Activated naive CD4-positive, alpha-beta T cell treated with anti-CD3 and anti-CD28 coated beads, Interleukin-2, amount 50 U/mL, for 24 hours (primary cell): ENCODE measurements at regions not wholly inside any gene's neighbourhood (a gene's known extent, or its start where the extent isn't known, plus 50 kb on each side); places are given as distances from the start of the nearest gene placed in this dataset.

Source experiments
- H3K27ac Mint-ChIP-seq: one replicate; pipeline ENCODE4 v1.8.0; 2021; ENCODE audit warnings: mild to moderate bottlenecking, mixed read lengths
- H3K27me3 Mint-ChIP-seq: one replicate; pipeline ENCODE4 v1.8.0; 2021; ENCODE audit warnings: mixed read lengths
- H3K36me3 Mint-ChIP-seq: one replicate; pipeline ENCODE4 v1.8.0; 2021; ENCODE audit warnings: mixed read lengths
- H3K4me1 Mint-ChIP-seq: one replicate; pipeline ENCODE4 v1.8.0; 2021; ENCODE audit warnings: mixed read lengths
- H3K4me3 Mint-ChIP-seq: one replicate; pipeline ENCODE4 v1.8.0; 2021; ENCODE audit warnings: mild to moderate bottlenecking, mixed read lengths
- H3K9me3 Mint-ChIP-seq: one replicate; pipeline ENCODE4 v1.8.0; 2021; ENCODE audit warnings: mixed read lengths

DNA sequence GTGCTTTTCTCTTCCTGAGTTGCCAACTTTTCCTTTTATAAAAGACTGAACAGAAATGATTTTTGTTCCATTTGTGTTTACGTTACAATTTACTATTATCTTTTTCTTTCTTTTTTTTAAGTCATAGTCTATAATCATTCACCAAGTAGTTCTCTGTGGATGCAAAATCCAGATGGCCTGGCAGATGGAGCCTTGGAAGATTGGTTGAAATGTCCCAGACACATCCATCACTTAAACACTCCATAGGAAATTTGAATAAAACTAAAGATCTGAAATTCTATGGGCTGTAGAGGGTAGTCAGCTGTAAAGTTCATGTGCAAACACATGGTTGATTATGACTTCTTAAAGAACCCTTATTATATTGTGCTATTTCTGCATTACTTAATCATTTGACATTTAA lies 164.8 kb upstream of the DOCK10 start:
- Mint-ChIP-seq H3K9me3 (peaks cover 5% of the 10 kb centered on the region), H3K4me3 (no peak overlapping the region), H3K4me1 (no peaks in the 10 kb centered on the region), H3K36me3 (peaks cover 3% of the 10 kb centered on the region), H3K27me3 (peaks cover 3% of the 10 kb centered on the region), H3K27ac (no peak overlapping the region)

DNA sequence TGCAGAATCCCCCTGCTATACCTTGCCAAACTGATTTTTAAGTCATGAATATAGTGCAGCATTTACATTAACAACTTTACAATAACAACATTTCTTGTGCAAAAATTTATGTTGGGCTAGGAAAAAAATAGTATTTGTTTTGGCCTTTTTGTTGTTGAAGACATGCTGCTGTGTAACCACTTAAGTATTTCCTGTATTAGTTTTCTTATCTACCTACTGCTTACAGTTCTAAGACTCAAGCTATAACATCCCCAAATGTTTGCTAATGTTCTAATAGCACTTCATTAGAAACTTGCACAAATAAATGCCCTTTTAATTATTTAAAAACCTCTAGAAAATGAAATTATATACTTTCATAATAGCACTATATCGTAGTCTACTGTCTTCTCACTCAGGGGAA lies 154.3 kb upstream of the DOCK10 start:
- H3K4me1 Mint-ChIP-seq, result no peaks in the 10 kb centered on the region
- H3K4me3 Mint-ChIP-seq, result no peak overlapping the region
- H3K27me3 Mint-ChIP-seq, result no peaks in the 10 kb centered on the region
- no peaks in the 10 kb centered on the region for H3K36me3 Mint-ChIP-seq
- H3K27ac Mint-ChIP-seq, result peak overlapping the region; percentile 6
- H3K9me3 Mint-ChIP-seq, result no peaks in the 10 kb centered on the region

DNA sequence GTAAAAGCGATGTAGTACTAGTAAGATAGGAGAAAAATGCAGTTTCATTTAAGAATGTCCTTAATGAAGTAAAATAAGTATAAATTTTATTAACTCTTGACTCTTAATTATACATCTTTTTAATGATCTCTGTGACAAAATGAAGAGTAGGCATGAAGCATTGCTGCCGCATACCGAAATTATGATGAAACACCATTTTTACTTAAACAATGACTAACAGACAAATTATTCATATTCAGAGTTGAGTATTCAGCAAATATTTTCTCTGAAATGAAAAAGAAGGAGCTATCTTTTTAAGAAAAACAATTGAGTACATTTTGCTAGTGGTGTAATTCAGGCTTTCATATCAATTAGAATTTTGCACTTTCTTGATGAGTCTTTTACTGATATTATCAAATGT lies 150.6 kb upstream of the DOCK10 start:
- Mint-ChIP-seq H3K27ac (no peak overlapping the region), H3K4me1 (no peaks in the 10 kb centered on the region), H3K4me3 (no peak overlapping the region), H3K27me3 (no peaks in the 10 kb centered on the region), H3K36me3 (no peaks in the 10 kb centered on the region), H3K9me3 (no peaks in the 10 kb centered on the region)

DNA sequence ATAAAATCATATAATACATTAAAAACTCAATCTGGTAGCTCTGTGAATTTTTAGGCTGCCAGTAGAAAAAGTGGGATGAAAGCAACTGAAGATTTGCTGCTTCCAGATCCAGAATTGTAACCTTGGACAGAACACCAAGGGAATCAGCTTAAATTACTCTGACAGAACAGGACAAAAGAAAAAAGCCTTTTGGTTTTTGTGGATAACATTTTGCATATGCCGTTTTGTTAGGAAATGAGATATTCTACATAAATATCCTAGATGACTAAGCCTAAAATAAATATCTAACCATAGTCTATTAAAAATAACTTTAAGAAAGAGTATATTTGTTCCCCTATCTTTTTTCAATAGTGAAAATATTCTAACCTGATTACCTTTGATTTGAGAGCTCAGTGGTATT lies 148.7 kb upstream of the DOCK10 start:
- H3K36me3 Mint-ChIP-seq, result no peaks in the 10 kb centered on the region
- H3K27ac Mint-ChIP-seq, result no peak overlapping the region
- no peak overlapping the region for H3K4me3 Mint-ChIP-seq
- no peaks in the 10 kb centered on the region for H3K4me1 Mint-ChIP-seq
- H3K9me3 Mint-ChIP-seq, result no peaks in the 10 kb centered on the region
- no peaks in the 10 kb centered on the region for H3K27me3 Mint-ChIP-seq

DNA sequence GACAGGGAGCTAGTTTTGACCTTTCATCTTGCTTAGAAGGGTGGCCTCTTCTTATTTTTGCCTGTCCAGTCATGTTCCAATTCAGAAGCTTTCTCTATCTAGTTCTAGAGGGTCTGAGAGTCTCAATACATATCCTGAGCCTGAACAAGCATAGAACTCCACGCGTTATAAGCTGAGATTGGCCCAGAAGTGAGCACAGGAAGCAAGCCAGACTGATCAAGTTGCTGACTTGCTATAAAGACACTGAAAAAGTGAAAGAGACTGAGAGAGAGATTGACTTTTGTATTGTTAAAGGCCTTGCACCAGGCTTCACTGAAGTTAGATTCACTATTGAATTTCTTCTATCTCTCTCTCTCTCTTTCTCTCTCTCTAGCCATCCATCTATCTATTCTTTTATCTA lies 142.7 kb upstream of the DOCK10 start:
- Mint-ChIP-seq H3K4me3 (no peak overlapping the region), H3K36me3 (no peaks in the 10 kb centered on the region), H3K27ac (no peak overlapping the region), H3K4me1 (peaks cover 28% of the 10 kb centered on the region), H3K27me3 (no peaks in the 10 kb centered on the region), H3K9me3 (no peaks in the 10 kb centered on the region)

DNA sequence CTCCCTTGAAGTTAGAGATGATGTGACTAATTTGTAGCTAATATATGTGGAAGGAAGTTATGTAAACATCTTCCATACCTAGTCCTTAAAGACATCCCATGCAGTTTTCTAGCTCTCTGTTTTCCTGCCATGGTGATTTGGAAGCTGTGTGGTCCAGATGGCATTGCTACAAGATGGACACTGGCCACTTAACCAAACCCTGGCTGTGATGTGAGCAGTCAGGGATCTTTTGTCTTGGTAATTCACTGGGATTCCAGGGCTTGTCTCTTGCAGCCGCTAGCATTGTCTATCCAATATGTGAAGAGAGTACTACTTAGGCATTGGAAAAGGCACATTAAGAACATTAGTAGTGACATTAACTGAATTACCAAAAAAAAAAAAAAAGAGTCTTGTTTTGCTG lies 139.9 kb upstream of the DOCK10 start:
- Mint-ChIP-seq H3K27me3 (no peaks in the 10 kb centered on the region), H3K4me1 (peaks cover 28% of the 10 kb centered on the region), H3K9me3 (no peaks in the 10 kb centered on the region), H3K36me3 (no peaks in the 10 kb centered on the region), H3K4me3 (no peak overlapping the region), H3K27ac (no peak overlapping the region)

DNA sequence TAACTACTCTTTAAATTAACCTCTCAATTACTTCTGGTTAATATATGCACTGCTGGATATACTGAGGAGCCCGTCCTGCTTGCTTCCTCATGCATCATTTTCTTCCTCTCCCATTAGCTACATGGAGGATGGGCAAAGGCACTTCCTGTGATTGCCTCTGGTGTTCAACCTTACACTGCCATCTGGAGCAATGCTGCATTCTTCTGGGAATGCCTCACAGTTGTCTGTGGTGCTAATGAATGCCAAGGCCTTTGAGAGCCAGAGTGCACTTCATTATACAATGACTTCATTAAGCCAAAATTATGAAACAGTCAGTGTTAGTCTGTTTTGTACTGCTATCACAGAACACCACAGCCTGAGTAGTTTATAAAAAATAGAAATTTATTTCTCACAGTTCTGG lies 134.8 kb upstream of the DOCK10 start:
- no peak overlapping the region for H3K4me3 Mint-ChIP-seq
- H3K27me3 Mint-ChIP-seq, result no peaks in the 10 kb centered on the region
- H3K27ac Mint-ChIP-seq, result no peak overlapping the region
- no peaks in the 10 kb centered on the region for H3K36me3 Mint-ChIP-seq
- H3K4me1 Mint-ChIP-seq, result peaks cover under 1% of the 10 kb centered on the region
- no peaks in the 10 kb centered on the region for H3K9me3 Mint-ChIP-seq

- H3K4me1 Mint-ChIP-seq, result no peaks in the 10 kb centered on the region
- H3K9me3 Mint-ChIP-seq, result no peaks in the 10 kb centered on the region
- H3K4me3 Mint-ChIP-seq, result no peak overlapping the region
- H3K36me3 Mint-ChIP-seq, result no peaks in the 10 kb centered on the region
- peaks cover 2% of the 10 kb centered on the region for H3K27me3 Mint-ChIP-seq
- H3K27ac Mint-ChIP-seq, result no peak overlapping the region
Measured at GRCh38 chr2:225173909-225174308, 131.6 kb upstream of the DOCK10 start.

DNA sequence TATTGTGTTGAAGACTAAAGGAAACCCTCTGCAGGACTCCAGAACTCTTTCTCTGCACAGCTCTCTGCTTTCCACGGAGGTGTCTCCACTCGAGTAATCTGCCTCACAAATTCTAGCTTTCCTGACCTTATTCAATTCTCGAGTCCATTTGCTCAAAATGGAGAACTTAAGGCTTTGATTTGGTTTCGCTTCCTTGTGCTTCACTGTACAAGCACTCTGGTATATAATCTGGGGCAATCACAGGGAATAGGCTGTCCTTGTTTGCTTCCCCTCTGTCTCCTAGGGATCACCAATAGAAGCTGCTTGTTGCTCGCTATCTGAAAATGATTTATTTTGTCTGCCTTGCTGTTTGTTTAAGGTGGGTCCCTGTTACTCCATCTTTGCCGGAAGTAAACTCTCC lies 129.1 kb upstream of the DOCK10 start:
- peaks cover 2% of the 10 kb centered on the region for H3K27me3 Mint-ChIP-seq
- H3K4me1 Mint-ChIP-seq, result no peaks in the 10 kb centered on the region
- H3K36me3 Mint-ChIP-seq, result no peaks in the 10 kb centered on the region
- H3K27ac Mint-ChIP-seq, result no peak overlapping the region
- H3K9me3 Mint-ChIP-seq, result no peaks in the 10 kb centered on the region
- no peak overlapping the region for H3K4me3 Mint-ChIP-seq

GRCh38 chr2:225170162-225170561 lies 127.9 kb upstream of the DOCK10 start:
- Mint-ChIP-seq H3K36me3 (no peaks in the 10 kb centered on the region), H3K4me3 (no peak overlapping the region), H3K4me1 (no peaks in the 10 kb centered on the region), H3K27me3 (peaks cover 2% of the 10 kb centered on the region), H3K27ac (no peak overlapping the region), H3K9me3 (no peaks in the 10 kb centered on the region)

- H3K4me1 Mint-ChIP-seq, result peaks cover 4% of the 10 kb centered on the region
- H3K36me3 Mint-ChIP-seq, result no peaks in the 10 kb centered on the region
- H3K4me3 Mint-ChIP-seq, result no peak overlapping the region
- no peak overlapping the region for H3K27ac Mint-ChIP-seq
- H3K9me3 Mint-ChIP-seq, result no peaks in the 10 kb centered on the region
- H3K27me3 Mint-ChIP-seq, result peaks cover 2% of the 10 kb centered on the region
Measured at GRCh38 chr2:225169396-225169795, 127.1 kb upstream of the DOCK10 start.

DNA sequence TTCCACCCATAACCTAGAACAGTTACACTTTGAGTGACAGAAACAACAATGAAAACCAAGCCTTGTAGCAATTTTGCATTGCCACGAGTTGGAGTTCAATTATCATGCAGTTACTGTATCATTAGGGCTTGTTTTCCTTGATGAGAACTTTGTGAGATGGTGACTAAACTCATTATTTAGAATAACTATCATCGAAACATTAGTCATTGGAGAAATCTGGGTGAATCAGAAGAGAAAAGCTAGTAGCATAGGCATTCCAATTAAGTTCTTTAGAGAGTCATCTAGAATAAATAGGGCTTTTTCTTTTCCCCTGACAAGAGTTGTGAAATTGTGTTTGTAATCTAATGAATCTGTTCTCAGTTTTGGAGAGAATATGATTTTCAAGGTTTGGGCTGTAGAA lies 122.8 kb upstream of the DOCK10 start:
- no peak overlapping the region for H3K27ac Mint-ChIP-seq
- H3K4me1 Mint-ChIP-seq, result peaks cover 4% of the 10 kb centered on the region
- no peaks in the 10 kb centered on the region for H3K9me3 Mint-ChIP-seq
- H3K36me3 Mint-ChIP-seq, result no peaks in the 10 kb centered on the region
- peaks cover 2% of the 10 kb centered on the region for H3K27me3 Mint-ChIP-seq
- H3K4me3 Mint-ChIP-seq, result no peak overlapping the region

GRCh38 chr2:225164401-225165050 lies 122.3 kb upstream of the DOCK10 start:
- H3K27me3 Mint-ChIP-seq, result peaks cover 1% of the 10 kb centered on the region
- H3K36me3 Mint-ChIP-seq, result no peaks in the 10 kb centered on the region
- no peaks in the 10 kb centered on the region for H3K9me3 Mint-ChIP-seq
- no peak overlapping the region for H3K4me3 Mint-ChIP-seq
- no peak overlapping the region for H3K27ac Mint-ChIP-seq
- H3K4me1 Mint-ChIP-seq, result peaks cover 4% of the 10 kb centered on the region

- no peaks in the 10 kb centered on the region for H3K9me3 Mint-ChIP-seq
- no peak overlapping the region for H3K27ac Mint-ChIP-seq
- H3K27me3 Mint-ChIP-seq, result no peaks in the 10 kb centered on the region
- H3K4me3 Mint-ChIP-seq, result no peak overlapping the region
- no peaks in the 10 kb centered on the region for H3K36me3 Mint-ChIP-seq
- no peaks in the 10 kb centered on the region for H3K4me1 Mint-ChIP-seq
Measured at GRCh38 chr2:225158360-225158759, 116.1 kb upstream of the DOCK10 start.

DNA sequence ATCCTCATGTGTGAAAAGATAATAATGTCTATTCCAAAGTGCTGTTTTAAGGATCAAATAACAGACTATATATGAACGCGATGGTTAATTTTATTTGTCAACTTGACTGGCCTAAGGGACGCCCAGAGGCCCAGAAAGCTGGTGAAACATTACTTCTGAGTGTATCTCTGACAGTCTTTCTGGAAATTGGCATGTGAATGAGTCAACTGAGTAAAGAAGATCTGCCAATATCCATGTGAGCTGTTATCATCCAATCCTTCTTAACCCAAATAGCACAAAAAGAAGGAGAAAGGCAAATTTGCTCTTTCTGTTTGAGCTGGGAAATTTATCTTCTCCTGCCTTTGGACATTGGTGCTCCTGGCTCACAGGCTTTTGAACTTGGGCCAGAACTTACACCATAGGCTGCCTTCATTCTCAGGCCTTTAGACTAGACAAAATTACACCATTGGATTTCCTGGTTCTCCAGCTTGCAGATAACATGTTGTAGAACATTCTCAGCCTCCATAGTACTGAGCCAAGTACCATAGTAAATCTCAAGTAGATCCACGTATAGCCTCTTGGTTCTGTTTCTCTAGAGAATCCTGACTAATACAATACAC lies 114.7 kb upstream of the DOCK10 start:
- Mint-ChIP-seq H3K27me3 (no peaks in the 10 kb centered on the region), H3K36me3 (no peaks in the 10 kb centered on the region), H3K4me3 (no peak overlapping the region), H3K4me1 (no peaks in the 10 kb centered on the region), H3K9me3 (no peaks in the 10 kb centered on the region), H3K27ac (no peak overlapping the region)

- Mint-ChIP-seq H3K9me3 (peaks cover 24% of the 10 kb centered on the region), H3K4me3 (no peak overlapping the region), H3K36me3 (peaks cover 5% of the 10 kb centered on the region), H3K4me1 (no peaks in the 10 kb centered on the region), H3K27me3 (no peaks in the 10 kb centered on the region), H3K27ac (no peak overlapping the region)
Measured at GRCh38 chr2:225140723-225141122, 98.5 kb upstream of the DOCK10 start.

DNA sequence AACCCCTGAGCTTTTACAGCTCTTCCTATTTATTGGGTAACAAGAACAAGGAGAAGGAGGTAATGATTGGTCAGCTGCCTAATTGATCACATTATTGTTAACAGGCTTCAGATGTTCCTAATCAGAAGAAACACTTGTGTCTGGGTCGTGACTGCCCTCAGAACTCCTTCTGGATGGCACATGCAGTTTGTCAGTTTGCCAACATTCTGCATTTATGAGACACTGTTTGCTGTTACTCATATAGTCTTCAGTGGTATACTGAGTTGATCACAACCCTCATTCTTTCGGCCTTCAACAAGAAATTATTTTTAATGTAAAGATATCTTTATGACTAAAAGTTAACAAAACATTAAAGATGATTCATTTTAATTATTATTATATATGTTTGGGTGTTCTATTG lies 95.7 kb upstream of the DOCK10 start:
- Mint-ChIP-seq H3K4me1 (no peaks in the 10 kb centered on the region), H3K27me3 (no peaks in the 10 kb centered on the region), H3K9me3 (peaks cover 17% of the 10 kb centered on the region), H3K27ac (no peak overlapping the region), H3K4me3 (no peak overlapping the region), H3K36me3 (peaks cover 4% of the 10 kb centered on the region)
